ENCODE measurements at regions not wholly inside any gene's neighbourhood (a gene's known extent, or its start where the extent isn't known, plus 50 kb on each side); places are given as distances from the start of the nearest gene placed in this dataset.

GRCh38 chr5:116759860-116760640 lies 185.4 kb upstream of the SEMA6A start:
- no peaks in the 10 kb centered on the region for H3K36me3 Mint-ChIP-seq (ENCODE audit: insufficient read depth)
- no peak overlapping the region for H3K4me3 Mint-ChIP-seq
- H3K27me3 Mint-ChIP-seq: peaks cover 0 to 8% of the 10 kb centered on the region in 2 donors
- H3K9me3 Mint-ChIP-seq: no peaks in the 10 kb centered on the region
- H3K27ac Mint-ChIP-seq: no peak overlapping the region
- no peak for ATAC-seq (replicated peaks)
- no peak for DNase-seq
- no peaks in the 10 kb centered on the region for H3K4me1 Mint-ChIP-seq (ENCODE audit: low read depth in 2 of 2)

- DNase-seq (no peak), ATAC-seq (replicated peaks) (no peak)
- no peaks in the 10 kb centered on the region for H3K27me3 Mint-ChIP-seq
- H3K4me3 Mint-ChIP-seq: no peak overlapping the region
- no peaks in the 10 kb centered on the region for H3K9me3 Mint-ChIP-seq
- no peaks in the 10 kb centered on the region for H3K36me3 Mint-ChIP-seq (ENCODE audit: insufficient read depth)
- H3K4me1 Mint-ChIP-seq (ENCODE audit: low read depth in 2 of 2): no peaks in the 10 kb centered on the region
- H3K27ac Mint-ChIP-seq: no peak overlapping the region
These were observed 182.7 kb upstream of the SEMA6A start for GRCh38 chr5:116757326-116757725.

GRCh38 chr5:116756531-116756930 lies 181.9 kb upstream of the SEMA6A start:
- H3K9me3 Mint-ChIP-seq: no peaks in the 10 kb centered on the region
- H3K27me3 Mint-ChIP-seq: no peaks in the 10 kb centered on the region
- ATAC-seq (replicated peaks) (no peak), DNase-seq (no peak)
- H3K4me1 Mint-ChIP-seq (ENCODE audit: low read depth in 2 of 2): no peaks in the 10 kb centered on the region
- no peak overlapping the region for H3K27ac Mint-ChIP-seq
- no peak overlapping the region for H3K4me3 Mint-ChIP-seq
- no peaks in the 10 kb centered on the region for H3K36me3 Mint-ChIP-seq (ENCODE audit: insufficient read depth)

GRCh38 chr5:116754556-116754955 lies 179.9 kb upstream of the SEMA6A start:
- no peak overlapping the region for H3K27ac Mint-ChIP-seq
- no peaks in the 10 kb centered on the region for H3K4me1 Mint-ChIP-seq (ENCODE audit: low read depth in 2 of 2)
- H3K9me3 Mint-ChIP-seq: no peaks in the 10 kb centered on the region
- H3K27me3 Mint-ChIP-seq: no peaks in the 10 kb centered on the region
- no peak for ATAC-seq (replicated peaks)
- DNase-seq: no peak
- no peak overlapping the region for H3K4me3 Mint-ChIP-seq
- H3K36me3 Mint-ChIP-seq (ENCODE audit: insufficient read depth): no peaks in the 10 kb centered on the region

- Mint-ChIP-seq H3K27me3 (no peaks in the 10 kb centered on the region), H3K27ac (no peak overlapping the region), H3K36me3 (ENCODE audit: insufficient read depth) (no peaks in the 10 kb centered on the region), H3K4me1 (ENCODE audit: low read depth in 2 of 2) (no peaks in the 10 kb centered on the region), H3K4me3 (no peak overlapping the region), H3K9me3 (no peaks in the 10 kb centered on the region)
- ATAC-seq (replicated peaks) (no peak), DNase-seq (no peak)
These were observed 177.1 kb upstream of the SEMA6A start for GRCh38 chr5:116751684-116752083.

- H3K27ac Mint-ChIP-seq: no peak overlapping the region
- no peak overlapping the region for H3K4me3 Mint-ChIP-seq
- DNase-seq (no peak), ATAC-seq (replicated peaks) (no peak)
- no peaks in the 10 kb centered on the region for H3K27me3 Mint-ChIP-seq
- H3K36me3 Mint-ChIP-seq (ENCODE audit: insufficient read depth): peaks cover 2% of the 10 kb centered on the region
- H3K9me3 Mint-ChIP-seq: no peaks in the 10 kb centered on the region
- no peaks in the 10 kb centered on the region for H3K4me1 Mint-ChIP-seq (ENCODE audit: low read depth in 2 of 2)
These were observed 176.3 kb upstream of the SEMA6A start for GRCh38 chr5:116750631-116751580.

- H3K4me3 Mint-ChIP-seq: no peak overlapping the region
- H3K36me3 Mint-ChIP-seq (ENCODE audit: insufficient read depth): peaks cover 2% of the 10 kb centered on the region
- DNase-seq: no peak
- H3K27ac Mint-ChIP-seq: no peak overlapping the region
- no peaks in the 10 kb centered on the region for H3K4me1 Mint-ChIP-seq (ENCODE audit: low read depth in 2 of 2)
- no peak for ATAC-seq (replicated peaks)
- H3K9me3 Mint-ChIP-seq: peaks cover 0 to 8% of the 10 kb centered on the region in 2 donors
- H3K27me3 Mint-ChIP-seq: no peaks in the 10 kb centered on the region
These were observed 173.3 kb upstream of the SEMA6A start for GRCh38 chr5:116747881-116748280.

GRCh38 chr5:116746668-116747067 lies 172.0 kb upstream of the SEMA6A start:
- Mint-ChIP-seq H3K27me3 (no peaks in the 10 kb centered on the region), H3K4me1 (ENCODE audit: low read depth in 2 of 2) (no peaks in the 10 kb centered on the region), H3K9me3 (peaks cover 0 to 8% of the 10 kb centered on the region in 2 donors), H3K36me3 (ENCODE audit: insufficient read depth) (peaks cover 2% of the 10 kb centered on the region), H3K27ac (no peak overlapping the region), H3K4me3 (no peak overlapping the region)
- ATAC-seq (replicated peaks) (no peak), DNase-seq (no peak)

- H3K4me3 Mint-ChIP-seq: no peak overlapping the region
- peaks cover 0 to 8% of the 10 kb centered on the region in 2 donors for H3K9me3 Mint-ChIP-seq
- H3K27me3 Mint-ChIP-seq: peaks cover 4 to 13% of the 10 kb centered on the region in 2 donors
- no peaks in the 10 kb centered on the region for H3K4me1 Mint-ChIP-seq (ENCODE audit: low read depth in 2 of 2)
- no peak overlapping the region for H3K27ac Mint-ChIP-seq
- H3K36me3 Mint-ChIP-seq (ENCODE audit: insufficient read depth): no peaks in the 10 kb centered on the region
- ATAC-seq (replicated peaks): no peak
- DNase-seq: no peak
These were observed 166.1 kb upstream of the SEMA6A start for GRCh38 chr5:116740771-116741170.

GRCh38 chr5:116739571-116739970 lies 164.9 kb upstream of the SEMA6A start:
- Mint-ChIP-seq H3K27ac (no peak overlapping the region), H3K4me1 (ENCODE audit: low read depth in 2 of 2) (no peaks in the 10 kb centered on the region), H3K27me3 (peaks cover 4 to 13% of the 10 kb centered on the region in 2 donors), H3K36me3 (ENCODE audit: insufficient read depth) (no peaks in the 10 kb centered on the region), H3K4me3 (no peak overlapping the region), H3K9me3 (peaks cover 0 to 8% of the 10 kb centered on the region in 2 donors)
- DNase-seq: no peak
- no peak for ATAC-seq (replicated peaks)

GRCh38 chr5:116738615-116739261 lies 164.1 kb upstream of the SEMA6A start:
- peaks cover 0 to 3% of the 10 kb centered on the region in 2 donors for H3K9me3 Mint-ChIP-seq
- H3K27ac Mint-ChIP-seq: no peak overlapping the region
- DNase-seq (no peak), ATAC-seq (replicated peaks) (no peak)
- no peaks in the 10 kb centered on the region for H3K4me1 Mint-ChIP-seq (ENCODE audit: low read depth in 2 of 2)
- H3K4me3 Mint-ChIP-seq: no peak overlapping the region
- peaks cover 4 to 13% of the 10 kb centered on the region in 2 donors for H3K27me3 Mint-ChIP-seq
- H3K36me3 Mint-ChIP-seq (ENCODE audit: insufficient read depth): no peaks in the 10 kb centered on the region

GRCh38 chr5:116738239-116738614 lies 163.6 kb upstream of the SEMA6A start:
- no peaks in the 10 kb centered on the region for H3K36me3 Mint-ChIP-seq (ENCODE audit: insufficient read depth)
- peaks cover 4 to 13% of the 10 kb centered on the region in 2 donors for H3K27me3 Mint-ChIP-seq
- DNase-seq (no peak), ATAC-seq (replicated peaks) (no peak)
- H3K9me3 Mint-ChIP-seq: no peaks in the 10 kb centered on the region
- H3K4me3 Mint-ChIP-seq: no peak overlapping the region
- no peaks in the 10 kb centered on the region for H3K4me1 Mint-ChIP-seq (ENCODE audit: low read depth in 2 of 2)
- H3K27ac Mint-ChIP-seq: no peak overlapping the region

- H3K27me3 Mint-ChIP-seq: peaks cover 4 to 13% of the 10 kb centered on the region in 2 donors
- ATAC-seq (replicated peaks): no peak
- H3K27ac Mint-ChIP-seq: no peak overlapping the region
- no peaks in the 10 kb centered on the region for H3K36me3 Mint-ChIP-seq (ENCODE audit: insufficient read depth)
- H3K4me3 Mint-ChIP-seq: no peak overlapping the region
- H3K9me3 Mint-ChIP-seq: no peaks in the 10 kb centered on the region
- no peak for DNase-seq
- no peaks in the 10 kb centered on the region for H3K4me1 Mint-ChIP-seq (ENCODE audit: low read depth in 2 of 2)
These were observed 162.0 kb upstream of the SEMA6A start for GRCh38 chr5:116736671-116737070.
